Skin epidermis (tissue), 12 donors: ENCODE measurements at regions not wholly inside any gene's neighbourhood (a gene's known extent, or its start where the extent isn't known, plus 50 kb on each side); places are given as distances from the start of the nearest gene placed in this dataset.
"Not testable (repeated sequence)": the region's sequence is repeated elsewhere in the genome, so short reads cannot be mapped to it uniquely, and the experiment has no call there.

Experiments
- H3K27ac ChIP-seq, 21 experiments: fragments of 200-600 bp; sonication (generic) in 11 of 21; one replicate each; pipeline ENCODE4 v1.5.0; 2020; ENCODE audit warnings: mild to moderate bottlenecking in 3 of 21, inconsistent platforms in 2 of 21, moderate library complexity in 2 of 21
- H3K4me3 ChIP-seq, 7 experiments: fragments of 200-600 bp; sonication (generic) in 2 of 7; one replicate each; pipeline ENCODE4 v1.5.0; 2020; ENCODE audit warnings: inconsistent platforms in 2 of 7, mild to moderate bottlenecking in 2 of 7, moderate library complexity in 1 of 7

DNA sequence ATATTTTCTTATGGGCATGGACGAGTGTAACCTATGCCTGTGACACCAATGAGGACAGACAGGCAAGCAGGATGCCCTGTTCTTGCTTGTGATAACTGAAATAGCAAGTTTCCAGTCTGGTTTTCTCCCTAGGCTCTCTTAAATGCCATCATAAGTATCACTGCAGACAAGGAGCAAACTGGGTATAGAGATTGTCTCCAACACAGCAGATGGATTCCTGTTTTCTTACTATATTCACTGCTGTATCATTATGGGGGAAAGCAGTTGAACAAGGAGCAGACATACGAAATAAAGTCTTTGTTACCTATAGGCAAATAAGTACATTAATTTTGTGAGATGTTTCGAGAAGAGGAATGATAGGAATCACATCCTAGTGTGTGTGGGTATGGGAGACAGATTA is 178.0 kb upstream of the TBL1XR1 start:
- no peak overlapping the region for H3K27ac ChIP-seq
- H3K4me3 ChIP-seq, result no peak overlapping the region

DNA sequence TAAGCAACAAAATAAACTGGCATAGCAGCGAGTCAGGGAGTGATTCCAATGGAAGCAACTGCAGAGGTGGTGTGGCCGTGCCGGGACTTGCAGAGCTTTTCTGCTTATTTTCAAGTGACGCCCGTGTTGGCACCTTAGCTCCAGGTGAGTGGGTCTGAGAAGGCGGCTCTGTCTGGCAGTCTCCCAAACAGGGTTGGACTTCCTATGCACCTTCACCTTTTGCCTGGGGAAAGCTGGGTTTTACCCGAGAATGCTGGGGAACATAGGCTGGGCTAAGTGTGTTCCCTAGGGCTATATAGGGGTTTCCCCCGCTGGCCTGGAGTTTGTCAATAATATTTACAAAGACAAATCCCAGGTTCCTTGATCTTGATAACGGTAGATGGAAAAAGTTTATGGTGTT is 179.9 kb upstream of the TBL1XR1 start:
- Histone ChIP-seq H3K27ac (peak overlapping the region in 2 of 21 experiments; percentile 12 to 32), H3K4me3 (no peak overlapping the region)

DNA sequence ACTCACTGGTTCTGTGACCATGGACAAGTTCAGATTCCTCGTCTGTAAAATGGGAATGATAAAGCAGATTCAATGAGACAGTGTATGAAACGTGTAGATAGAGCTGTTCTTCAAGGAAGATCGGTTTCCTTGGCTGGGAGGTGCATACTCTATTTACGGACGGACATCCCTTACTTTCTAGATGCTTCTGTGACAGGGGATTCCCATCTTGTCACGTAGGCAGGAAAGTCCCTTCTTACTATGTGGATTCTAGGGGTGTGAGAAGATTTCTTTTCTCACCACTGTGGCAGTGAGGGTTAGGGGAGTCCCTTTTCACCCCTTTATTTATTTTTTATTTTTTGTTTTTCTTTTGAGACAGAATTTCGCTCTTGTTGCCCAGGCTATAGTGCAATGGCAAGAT is 180.9 kb upstream of the TBL1XR1 start:
- no peak overlapping the region for H3K4me3 ChIP-seq
- H3K27ac ChIP-seq, result peak overlapping the region in 1 of 21 experiments; percentile 32

DNA sequence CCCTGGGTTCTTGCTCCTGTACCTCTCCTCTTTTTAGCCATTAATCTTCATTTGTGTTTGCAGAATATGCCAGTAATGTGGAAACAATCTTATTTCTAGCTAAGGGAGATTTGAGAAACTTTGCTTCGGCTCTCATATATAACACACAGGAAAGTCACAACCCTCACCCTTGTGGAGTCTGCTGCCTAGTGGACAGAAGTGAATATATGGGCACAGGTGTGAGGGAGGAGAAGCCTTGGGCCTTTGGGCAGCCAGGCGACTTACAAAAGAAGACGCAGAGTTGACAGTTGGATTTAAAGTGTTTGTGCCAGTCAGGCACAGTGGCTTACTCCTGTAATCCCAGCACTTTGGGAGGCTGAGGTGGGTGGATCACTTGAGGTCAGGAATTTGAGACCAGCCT is 181.8 kb upstream of the TBL1XR1 start:
- no peak overlapping the region for H3K27ac ChIP-seq

GRCh38 chr3:177381070-177381469 is 183.8 kb upstream of the TBL1XR1 start:
- Histone ChIP-seq H3K4me3 (no peak overlapping the region), H3K27ac (no peak overlapping the region)

More for the DNA sequence above, 181.8 kb upstream of the TBL1XR1 start:
- no peak overlapping the region for H3K4me3 ChIP-seq

DNA sequence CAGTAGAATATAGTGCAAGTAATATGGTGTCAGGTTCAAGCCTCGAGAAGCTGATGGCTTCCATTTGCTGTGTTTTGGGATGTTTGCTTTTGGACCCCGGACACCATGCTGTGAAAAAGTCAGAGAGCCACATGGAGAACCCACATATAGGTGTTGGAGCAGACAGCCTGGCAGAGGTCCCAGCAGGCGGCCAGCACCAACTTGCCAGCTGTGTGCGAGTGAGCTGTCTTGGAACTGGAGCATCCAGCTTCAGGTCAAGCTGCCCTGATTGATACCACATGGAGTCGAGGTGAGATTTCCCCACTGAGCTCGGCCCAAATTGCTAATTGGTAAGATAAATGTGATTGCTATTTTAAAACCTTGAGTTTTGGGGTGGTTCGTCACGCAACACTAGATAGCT is 185.7 kb upstream of the TBL1XR1 start:
- no peak overlapping the region for H3K27ac ChIP-seq
- no peak overlapping the region for H3K4me3 ChIP-seq

DNA sequence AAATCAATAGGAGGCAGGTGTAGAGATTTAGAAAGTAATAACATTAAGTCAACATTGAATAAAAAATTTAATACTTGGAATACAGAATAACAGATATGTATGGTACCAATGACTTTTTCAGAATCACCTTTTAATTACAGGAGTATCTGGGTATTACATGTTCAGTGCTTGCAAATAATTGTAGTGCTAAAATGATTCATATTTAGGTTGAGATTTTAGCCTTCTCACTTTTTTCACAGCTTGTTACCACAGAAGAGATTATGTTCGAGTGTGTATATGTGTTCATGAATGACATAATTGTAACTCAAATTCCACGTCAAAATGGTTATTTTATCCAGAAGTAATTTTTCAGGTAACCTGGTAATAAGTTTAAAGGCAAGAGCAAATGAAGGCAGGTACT is 187.9 kb upstream of the TBL1XR1 start:
- Histone ChIP-seq H3K27ac (no peak overlapping the region), H3K4me3 (no peak overlapping the region)

DNA sequence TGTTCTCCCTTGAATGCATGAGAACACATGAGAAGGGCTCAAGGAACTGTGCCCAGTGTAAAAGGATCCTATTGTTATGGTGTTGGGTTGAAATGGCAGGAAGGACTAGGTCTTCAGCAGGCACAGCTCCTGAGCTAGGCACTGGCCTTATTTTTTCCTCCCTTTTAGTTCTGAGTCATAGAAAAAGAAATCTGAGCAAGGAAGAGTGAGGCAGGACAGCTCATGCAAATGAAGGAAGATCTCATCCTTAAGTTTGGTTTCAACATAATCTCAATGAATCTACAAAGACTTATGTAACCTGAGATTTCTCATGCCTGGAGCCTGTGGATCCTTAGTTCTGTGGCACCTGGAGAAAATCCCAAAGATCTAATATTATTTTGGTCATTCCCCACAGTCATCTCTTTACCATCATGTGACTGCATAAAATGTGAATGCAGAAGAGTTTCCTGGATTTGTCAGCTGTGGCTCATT is 188.6 kb upstream of the TBL1XR1 start:
- Histone ChIP-seq H3K4me3 (no peak overlapping the region), H3K27ac (no peak overlapping the region)

DNA sequence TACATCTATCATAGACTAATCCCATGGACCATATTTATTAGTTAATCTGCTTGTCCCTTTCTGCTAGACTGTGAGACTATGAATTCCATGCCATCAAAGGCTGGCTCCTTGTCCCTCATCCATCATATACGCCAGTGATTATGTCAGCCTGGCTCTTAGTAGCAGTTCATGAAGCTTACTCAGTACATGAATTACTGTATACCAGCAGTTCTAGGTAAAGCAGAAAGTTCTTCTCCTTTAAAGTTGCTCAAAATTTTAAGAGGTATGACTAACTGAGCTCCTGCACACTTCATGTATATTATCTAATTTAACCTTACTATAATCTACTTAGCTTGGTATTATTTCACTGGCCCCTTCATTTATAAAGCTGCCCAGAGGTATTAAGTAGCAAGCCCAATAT is 190.9 kb upstream of the TBL1XR1 start:
- Histone ChIP-seq H3K27ac (no peak overlapping the region), H3K4me3 (no peak overlapping the region)

DNA sequence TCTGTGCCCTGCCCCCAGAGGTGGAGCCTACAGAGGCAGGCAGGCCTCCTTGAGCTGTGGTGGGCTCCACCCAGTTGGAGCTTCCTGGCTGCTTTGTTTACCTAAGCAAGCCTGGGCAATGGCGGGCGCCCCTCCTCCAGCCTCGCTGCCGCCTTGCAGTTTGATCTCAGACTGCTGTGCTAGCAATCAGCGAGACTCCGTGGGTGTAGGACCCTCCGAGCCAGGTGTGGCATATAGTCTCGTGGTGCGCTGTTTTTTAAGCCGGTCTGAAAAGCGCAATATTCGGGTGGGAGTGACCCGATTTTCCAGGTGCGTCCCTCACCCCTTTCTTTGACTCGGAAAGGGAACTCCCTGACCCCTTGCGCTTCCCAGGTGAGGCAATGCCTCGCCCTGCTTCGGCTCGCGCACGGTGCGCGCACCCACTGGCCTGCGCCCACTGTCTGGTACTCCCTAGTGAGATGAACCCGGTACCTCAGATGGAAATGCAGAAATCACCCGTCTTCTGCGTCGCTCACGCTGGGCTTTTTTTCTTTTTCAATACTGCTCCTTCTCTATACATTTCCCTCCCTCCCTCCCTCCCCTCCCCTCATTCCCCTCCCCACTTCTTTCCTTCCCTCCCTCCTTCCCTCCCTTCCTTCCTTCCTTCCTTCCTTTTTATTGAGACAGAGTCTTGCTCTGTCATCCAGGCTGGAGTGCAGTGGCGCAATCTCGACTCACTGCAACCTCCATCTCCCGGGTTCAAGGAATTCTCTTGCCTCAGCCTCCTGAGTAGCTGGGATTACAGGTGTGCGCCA is 197.1 kb upstream of the TBL1XR1 start:
- peak overlapping the region in 2 of 21 experiments; percentile 17 to 29 for H3K27ac ChIP-seq
- H3K4me3 ChIP-seq, result peak overlapping the region in 2 of 7 experiments; percentile 7 to 25

GRCh38 chr3:177396733-177397132 is 199.5 kb upstream of the TBL1XR1 start:
- H3K4me3 ChIP-seq, result no peak overlapping the region
- no peak overlapping the region for H3K27ac ChIP-seq

GRCh38 chr3:177401375-177401774 is 204.1 kb upstream of the TBL1XR1 start:
- no peak overlapping the region for H3K4me3 ChIP-seq
- H3K27ac ChIP-seq, result no peak overlapping the region

GRCh38 chr3:177402533-177402932 is 205.3 kb upstream of the TBL1XR1 start:
- Histone ChIP-seq H3K4me3 (no peak overlapping the region), H3K27ac (no peak overlapping the region)

GRCh38 chr3:177405191-177405672 is 207.9 kb upstream of the TBL1XR1 start:
- no peak overlapping the region for H3K27ac ChIP-seq
- no peak overlapping the region for H3K4me3 ChIP-seq

GRCh38 chr3:177410730-177411129 is 213.4 kb upstream of the TBL1XR1 start:
- H3K4me3 ChIP-seq, result no peak overlapping the region
- H3K27ac ChIP-seq, result no peak overlapping the region

DNA sequence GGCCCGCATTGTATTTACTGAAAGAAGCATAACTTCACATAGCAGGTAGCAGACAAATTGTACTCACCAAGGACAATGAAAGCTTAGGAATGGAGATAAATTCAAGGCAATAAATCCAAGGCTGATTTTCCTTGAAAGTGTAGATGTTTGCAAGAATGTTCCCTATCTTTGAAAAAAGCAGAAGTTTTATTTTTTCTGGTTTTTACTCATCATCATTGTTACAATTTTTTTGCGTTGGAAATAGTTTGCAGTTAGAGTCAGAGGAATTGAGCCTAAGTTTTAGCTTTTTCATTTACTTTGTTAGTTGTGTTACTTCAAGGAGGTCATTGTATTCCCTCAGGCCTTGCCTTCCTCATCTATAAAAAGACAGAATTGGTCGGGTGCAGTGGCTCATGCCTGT is 213.9 kb upstream of the TBL1XR1 start:
- no peak overlapping the region for H3K27ac ChIP-seq

DNA sequence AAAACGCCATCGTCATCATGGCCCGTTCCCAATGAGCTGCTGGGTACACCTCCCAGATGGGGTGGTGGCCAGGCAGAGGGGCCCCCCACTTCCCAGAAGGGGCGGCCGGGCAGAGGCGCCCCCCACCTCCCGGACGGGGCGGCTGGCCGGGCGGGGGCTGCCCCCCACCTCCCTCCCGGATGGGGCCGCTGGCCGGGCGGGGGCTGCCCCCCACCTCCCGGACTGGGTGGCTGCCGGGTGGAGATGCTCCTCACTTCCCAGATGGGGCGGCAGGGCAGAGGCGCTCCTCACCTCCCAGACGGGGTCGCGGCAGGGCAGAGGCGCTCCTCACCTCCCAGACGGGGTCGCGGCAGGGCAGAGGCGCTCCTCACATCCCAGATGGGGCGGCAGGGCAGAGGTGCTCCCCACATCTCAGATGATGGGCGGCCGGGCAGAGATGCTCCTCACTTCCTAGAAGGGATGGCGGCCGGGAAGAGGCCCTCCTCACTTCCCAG is 215.4 kb upstream of the TBL1XR1 start:
- not testable (repeated sequence) for H3K4me3 ChIP-seq, H3K27ac ChIP-seq

More for the DNA sequence above, 213.9 kb upstream of the TBL1XR1 start:
- H3K4me3 ChIP-seq, result no peak overlapping the region

- H3K4me3 ChIP-seq, result no peak overlapping the region
- H3K27ac ChIP-seq, result no peak overlapping the region
Observed at GRCh38 chr3:177414093-177414492, 216.8 kb upstream of the TBL1XR1 start.

- no peak overlapping the region for H3K27ac ChIP-seq
Observed at GRCh38 chr3:177418787-177419186, 221.5 kb upstream of the TBL1XR1 start.

DNA sequence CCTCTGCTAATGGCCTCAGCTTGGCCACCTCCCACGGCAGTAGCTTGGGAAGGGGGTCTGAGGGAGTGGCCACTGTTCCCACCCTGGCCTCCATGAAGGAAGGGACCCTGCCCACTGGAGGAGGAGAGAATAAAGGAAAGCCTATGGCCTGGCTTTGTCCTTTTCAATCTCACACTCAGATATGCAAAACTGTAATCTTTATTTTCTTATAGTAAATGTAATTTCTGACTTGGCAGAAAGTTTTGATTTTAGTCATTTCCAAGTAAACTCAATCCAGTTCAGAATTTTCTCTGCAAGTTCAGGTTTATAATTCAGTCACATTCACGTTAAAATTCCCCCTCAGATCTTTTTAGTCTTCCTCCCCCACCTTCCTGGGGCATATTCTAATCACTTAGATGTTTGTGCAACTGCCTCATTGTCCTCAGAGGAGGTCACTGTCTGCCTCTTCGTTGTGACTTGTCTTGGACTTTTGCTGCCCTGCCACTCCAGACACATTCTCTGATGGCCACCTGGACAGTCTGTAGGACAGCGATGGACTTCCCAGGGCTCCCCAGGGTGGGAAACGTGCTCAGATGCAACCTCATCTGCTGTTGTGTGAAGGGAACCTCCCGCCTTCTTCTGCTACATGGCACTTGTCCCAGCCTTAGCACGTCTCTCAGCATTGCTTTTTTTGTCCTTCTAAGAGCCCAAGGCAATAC is 222.8 kb upstream of the TBL1XR1 start:
- Histone ChIP-seq H3K27ac (peak overlapping the region in 2 of 21 experiments; percentile 0 to 8), H3K4me3 (no peak overlapping the region)

More at GRCh38 chr3:177418787-177419186, 221.5 kb upstream of the TBL1XR1 start:
- H3K4me3 ChIP-seq, result no peak overlapping the region
